SK-N-SH (cell line): ENCODE measurements at regions not wholly inside any gene's neighbourhood (a gene's known extent, or its start where the extent isn't known, plus 50 kb on each side); places are given as distances from the start of the nearest gene placed in this dataset.
A peak's percentile ranks its signal among the peaks of the same experiment; 100 is the strongest.

Source experiments
- CHD2 ChIP-seq: fragments of 150-350 bp; IDR thresholded peaks from 2 replicates; pipeline ENCODE4 v1.6.1; 2018; ENCODE audit warnings: low read length; ENCODE audit not compliant: partially characterized antibody
- CTCF ChIP-seq: fragments of 200-600 bp; sonication (generic); IDR thresholded peaks from 2 replicates; pipeline ENCODE4 v1.6.1; 2017; ENCODE audit warnings: antibody characterized with exemption, mild to moderate bottlenecking, moderate library complexity
- EZH2phosphoT487 ChIP-seq: fragments of 200-600 bp; sonication (generic); IDR thresholded peaks from 2 replicates; pipeline ENCODE4 v1.6.1; 2017; ENCODE audit warnings: low read depth, mixed run types, mild to moderate bottlenecking, antibody characterized with exemption, moderate library complexity, borderline replicate concordance
- FOXM1 ChIP-seq: IDR thresholded peaks from 2 replicates; pipeline ENCODE4 v1.4.0; 2012; ENCODE audit warnings: low read depth, mild to moderate bottlenecking
- JUND ChIP-seq: IDR thresholded peaks from 2 replicates; pipeline ENCODE4 v1.4.0; 2012
- NFIC ChIP-seq: IDR thresholded peaks from 2 replicates; pipeline ENCODE4 v1.4.0; 2012; ENCODE audit warnings: borderline replicate concordance
- NRF1 ChIP-seq: IDR thresholded peaks from 2 replicates; pipeline ENCODE4 v1.6.1; 2012; ENCODE audit warnings: low read depth, mild to moderate bottlenecking, low read length
- POLR2AphosphoS5 ChIP-seq: IDR thresholded peaks from 2 replicates; pipeline ENCODE4 v1.6.1; 2012; ENCODE audit warnings: low read depth, low read length
- RAD21 ChIP-seq: IDR thresholded peaks from 2 replicates; pipeline ENCODE4 v1.6.1; 2012; ENCODE audit warnings: mild to moderate bottlenecking, low read length
- RCOR1 ChIP-seq: fragments of 150-350 bp; IDR thresholded peaks from 2 replicates; pipeline ENCODE4 v1.6.1; 2017; ENCODE audit warnings: antibody characterized with exemption, low read length
- RFX5 ChIP-seq: IDR thresholded peaks from 2 replicates; pipeline ENCODE4 v1.6.1; 2012; ENCODE audit warnings: mild to moderate bottlenecking, improper control_type of control experiment, low read length
- SIN3A ChIP-seq: IDR thresholded peaks from 2 replicates; pipeline ENCODE4 v1.6.1; 2012; ENCODE audit warnings: low read depth, mild to moderate bottlenecking, low read length, moderate library complexity, borderline replicate concordance
- TCF12 ChIP-seq: IDR thresholded peaks from 2 replicates; pipeline ENCODE4 v1.4.0; 2012

- TF ChIP-seq CTCF (peak; percentile 60), NFIC (no peak), RAD21 (peak; percentile 53), NRF1 (no peak), POLR2AphosphoS5 (no peak), SIN3A (no peak), FOXM1 (no peak), TCF12 (no peak), JUND (no peak), RCOR1 (no peak), CHD2 (no peak), EZH2phosphoT487 (no peak), RFX5 (no peak)
Observed at GRCh38 chr2:88831792-88832248, 140.3 kb downstream of the RPIA start.
